ENCODE measurements at regions not wholly inside any gene's neighbourhood (a gene's known extent, or its start where the extent isn't known, plus 50 kb on each side); places are given as distances from the start of the nearest gene placed in this dataset.

- TF ChIP-seq POLR2A (IDR thresholded peaks at IDR 0.05; ENCODE audit: low read length) (no peak), GATA1 (IDR thresholded peaks at IDR 0.05; ENCODE audit: low read depth, low read length) (no peak)
Measured at GRCh38 chr3:102090721-102091045, 241.4 kb downstream of the NFKBIZ start.

Measured in erythroblast (primary cell).